HFF-Myc (cell line): ENCODE measurements at regions not wholly inside any gene's neighbourhood (a gene's known extent, or its start where the extent isn't known, plus 50 kb on each side); places are given as distances from the start of the nearest gene placed in this dataset.
"Not testable (repeated sequence)": the region's sequence is repeated elsewhere in the genome, so short reads cannot be mapped to it uniquely, and the experiment has no call there.

Source experiments
- DNase-seq: peaks from one replicate; pipeline ENCODE4 v3.0.0-alpha.2; 2011; ENCODE audit warnings: low read depth; ENCODE audit errors: extremely low read depth
- H3K4me3 ChIP-seq: replicated peaks from 2 replicates; pipeline ENCODE4 v1.5.1; 2011; ENCODE audit warnings: low read depth, mild to moderate bottlenecking, control low read depth, low read length
- CTCF ChIP-seq: IDR thresholded peaks from 2 replicates; pipeline ENCODE4 v1.5.1; 2012; ENCODE audit warnings: mild to moderate bottlenecking, low read depth, low read length, control low read depth; ENCODE audit errors: missing control alignments

GRCh38 chr17:27105636-27106035, 188.3 kb upstream of the WSB1 start:
- no peak for DNase-seq
- TF ChIP-seq CTCF = no peak
- H3K4me3 ChIP-seq = no peak overlapping the region

GRCh38 chr17:27106347-27106981, 187.4 kb upstream of the WSB1 start:
- no peak overlapping the region for H3K4me3 ChIP-seq
- TF ChIP-seq CTCF = no peak
- DNase-seq = no peak

GRCh38 chr17:27106982-27107360, 186.9 kb upstream of the WSB1 start:
- H3K4me3 ChIP-seq = no peak overlapping the region
- DNase-seq = no peak
- no peak for TF ChIP-seq CTCF

- DNase-seq, H3K4me3 ChIP-seq: not testable (repeated sequence)
Observed at GRCh38 chr17:27107386-27108328, 186.3 kb upstream of the WSB1 start.

GRCh38 chr17:27109346-27109745, 184.6 kb upstream of the WSB1 start:
- TF ChIP-seq CTCF = no peak
- no peak overlapping the region for H3K4me3 ChIP-seq
- no peak for DNase-seq

GRCh38 chr17:27153005-27153404, 140.9 kb upstream of the WSB1 start:
- TF ChIP-seq CTCF = no peak
- DNase-seq = no peak
- no peak overlapping the region for H3K4me3 ChIP-seq

GRCh38 chr17:27155866-27156265, 138.0 kb upstream of the WSB1 start:
- H3K4me3 ChIP-seq = no peak overlapping the region
- DNase-seq = no peak
- no peak for TF ChIP-seq CTCF
